Endothelial cell of umbilical vein (primary cell): ENCODE measurements at regions not wholly inside any gene's neighbourhood (a gene's known extent, or its start where the extent isn't known, plus 50 kb on each side); places are given as distances from the start of the nearest gene placed in this dataset.

ENCODE experiments used
- BruUV-seq: library from RNA; stranded (reverse); fragments of 400-500 nt; replicated peaks from 2 replicates; lab custom pipeline; 2021; lab: Mats Ljungman, UMichigan
- CTCF ChIA-PET: fragments of 300-600, 350-600 bp; sonication (Branson Sonifier 250); formaldehyde crosslinking; loops from one replicate; lab custom pipeline; 2021; ENCODE audit warnings: antibody characterized with exemption, inconsistent platforms; lab: Charles Lee
- POLR2A ChIA-PET: fragments of 300-600, 350-600 bp; sonication (Branson Sonifier 250); formaldehyde crosslinking; loops from one replicate; lab custom pipeline; 2021; ENCODE audit warnings: antibody characterized with exemption, inconsistent platforms; lab: Charles Lee
- DNase-seq: peaks from one replicate; pipeline ENCODE4 v3.0.0-alpha.2; 2011; ENCODE audit warnings: low read depth, low spot score
- FAIRE-seq: peaks from 2 replicates; lab custom pipeline; 2011; peaks lifted over from hg19 to GRCh38; lab: Jason Lieb, UNC
- H2AFZ ChIP-seq: 2 replicates; pipeline ENCODE4 v1.6.0; 2012; ENCODE audit warnings: low read depth, low read length, control low read depth, inconsistent platforms
- H3K27ac ChIP-seq: 2 replicates; pipeline ENCODE4 v1.5.1; 2011; ENCODE audit warnings: low read depth, mild to moderate bottlenecking, control low read depth, low read length, moderate library complexity; ENCODE audit not compliant: insufficient read depth
- H3K27me3 ChIP-seq, 2 experiments: 2 replicates each; pipeline versions ENCODE4 v1.6.0 to v1.6.1; 2011; ENCODE audit warnings: low read length in 2 of 2, mixed read lengths in 1 of 2; ENCODE audit not compliant: control insufficient read depth in 2 of 2, insufficient read depth in 2 of 2
- H3K36me3 ChIP-seq, 2 experiments: 2 replicates in 1 of 2; 3 replicates in 1 of 2; pipeline ENCODE4 v1.5.1; 2011; ENCODE audit warnings: low read length in 2 of 2, mild to moderate bottlenecking in 1 of 2, moderate library complexity in 1 of 2; ENCODE audit not compliant: control insufficient read depth in 2 of 2, insufficient read depth in 2 of 2; ENCODE audit errors: extremely low read depth in 1 of 2
- H3K4me1 ChIP-seq: 3 replicates; pipeline ENCODE4 v1.5.1; 2011; ENCODE audit warnings: mild to moderate bottlenecking, low read length; ENCODE audit not compliant: control insufficient read depth, insufficient read depth; ENCODE audit errors: extremely low read depth
- H3K4me2 ChIP-seq: 2 replicates; pipeline ENCODE4 v1.6.1; 2011; ENCODE audit warnings: low read length, control low read depth, mixed read lengths; ENCODE audit not compliant: insufficient read depth
- H3K4me3 ChIP-seq, 3 experiments: fragments of 200-600 bp in 1 of 3; sonication (generic), shearing (Covaris generic) in 1 of 3; replicated peaks in 1 of 3; 2 replicates each; pipeline ENCODE4 v1.5.1; 2011 to 2016; ENCODE audit warnings: control low read depth in 3 of 3, low read length in 3 of 3, mild to moderate bottlenecking in 2 of 3, inconsistent platforms in 1 of 3, low read depth in 1 of 3, moderate library complexity in 1 of 3; ENCODE audit not compliant: insufficient read depth in 1 of 3
- H3K79me2 ChIP-seq: 2 replicates; pipeline ENCODE4 v1.6.0; 2012; ENCODE audit warnings: low read length, inconsistent platforms; ENCODE audit not compliant: control insufficient read depth, insufficient read depth
- H3K9ac ChIP-seq: replicated peaks from 2 replicates; pipeline ENCODE3; 2011; ENCODE audit warnings: low read length, control low read depth; ENCODE audit not compliant: insufficient read depth; ENCODE audit errors: extremely low read depth
- H3K9me1 ChIP-seq: replicated peaks from 3 replicates; pipeline ENCODE4 v1.6.0; 2011; ENCODE audit warnings: mild to moderate bottlenecking, low read length; ENCODE audit not compliant: control insufficient read depth, insufficient read depth; ENCODE audit errors: extremely low read depth
- H3K9me3 ChIP-seq: replicated peaks from 2 replicates; pipeline ENCODE4 v1.5.1; 2012; ENCODE audit warnings: low read length, inconsistent platforms; ENCODE audit not compliant: control insufficient read depth, insufficient read depth
- H4K20me1 ChIP-seq: replicated peaks from 2 replicates; pipeline ENCODE3; 2011; ENCODE audit warnings: mild to moderate bottlenecking, low read length; ENCODE audit not compliant: control insufficient read depth, insufficient read depth; ENCODE audit errors: extremely low read depth
- EZH2 ChIP-seq: IDR thresholded peaks from 2 replicates; pipeline ENCODE4 v1.6.1; 2012; ENCODE audit warnings: borderline replicate concordance, low read depth, mild to moderate bottlenecking, moderate library complexity, low read length, inconsistent platforms; ENCODE audit not compliant: severe bottlenecking
- FOS ChIP-seq: IDR thresholded peaks from 2 replicates; pipeline ENCODE4 v1.6.1; 2011; ENCODE audit warnings: mild to moderate bottlenecking, low read length, moderate library complexity, borderline replicate concordance; ENCODE audit not compliant: insufficient read depth
- GATA2 ChIP-seq: IDR thresholded peaks from 2 replicates; pipeline ENCODE4 v1.7.0; 2011; ENCODE audit warnings: low read depth, mild to moderate bottlenecking, moderate library complexity, mixed read lengths, low read length; ENCODE audit not compliant: insufficient read length, insufficient read depth
- JUN ChIP-seq: IDR thresholded peaks from 2 replicates; pipeline ENCODE4 v1.6.1; 2011; ENCODE audit warnings: borderline replicate concordance, low read depth; ENCODE audit not compliant: insufficient read length, insufficient read depth
- MYC ChIP-seq: IDR thresholded peaks from one replicate; pipeline ENCODE4 v1.6.1; 2011; ENCODE audit warnings: mild to moderate bottlenecking, low read depth, low read length
- POLR2A ChIP-seq: IDR thresholded peaks from 2 replicates; pipeline ENCODE4 v1.6.1; 2012; ENCODE audit warnings: low read depth, mild to moderate bottlenecking, control low read depth, low read length
- POLR2AphosphoS5 ChIP-seq: IDR thresholded peaks from 2 replicates; pipeline ENCODE4 v1.6.1; 2012; ENCODE audit warnings: low read depth, mild to moderate bottlenecking, control low read depth, low read length, moderate library complexity; ENCODE audit not compliant: insufficient read depth
- dilution Hi-C: fragments of 300-500 bp; cut with MboI; formaldehyde crosslinking; loops from one replicate; pipeline ENCODE4 v1.15.0; 2019; ENCODE audit warnings: low sequenced_read_pairs; ENCODE audit not compliant: extremely low pct_ligation_motif_present
- intact Hi-C: fragments of 100-400 bp; cut with micrococcal nuclease; formaldehyde crosslinking; loops from one replicate; pipeline ENCODE4 v1.10.0; 2022
- TF ChIP-seq, protein P1 (sequence below): IDR thresholded peaks from 2 replicates; pipeline ENCODE4 v1.6.1; 2011; ENCODE audit not compliant: insufficient read depth, insufficient read length
- TF ChIP-seq, protein P2 (sequence below), 2 donors: IDR thresholded peaks; 1 replicate in 1 of 2; 2 replicates in 1 of 2; pipeline ENCODE4 v1.5.1; 2011; ENCODE audit warnings: low read length in 2 of 2, mild to moderate bottlenecking in 2 of 2, moderate library complexity in 2 of 2, control low read depth in 1 of 2, inconsistent platforms in 1 of 2, low read depth in 1 of 2; ENCODE audit not compliant: insufficient read depth in 1 of 2; ENCODE audit errors: extremely low read depth in 1 of 2

DNA sequence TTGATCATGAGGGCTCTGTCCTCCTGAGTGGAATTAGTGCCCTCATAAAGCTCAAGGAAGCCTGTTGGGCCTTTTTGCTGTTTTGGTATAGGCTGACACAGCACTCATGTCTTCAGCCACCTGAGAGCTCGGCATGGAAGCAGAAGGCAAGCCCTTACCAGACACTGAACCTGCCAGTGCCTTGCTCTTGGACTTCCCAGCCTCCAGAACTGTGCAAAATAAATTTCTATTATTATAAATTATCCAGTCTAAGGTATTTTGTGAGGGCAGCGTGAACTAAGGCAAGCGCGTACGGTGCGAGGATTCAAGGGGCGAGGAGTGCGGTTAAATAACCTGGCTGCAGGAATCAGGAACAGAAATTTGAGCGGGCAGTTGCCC, 281.5 kb upstream of the LYZL1 start:
- DNase-seq (no peak), FAIRE-seq (no peak)
- H3K4me1 ChIP-seq = no peaks in the 10 kb centered on the region
- no peak overlapping the region for H3K27ac ChIP-seq
- POLR2A ChIA-PET = no interaction called here
- no peaks in the 10 kb centered on the region for H3K36me3 ChIP-seq
- intact Hi-C loops = no loop called here
- no peaks in the 10 kb centered on the region for H3K9me3 ChIP-seq
- no peaks in the 10 kb centered on the region for H3K79me2 ChIP-seq
- H3K4me2 ChIP-seq = no peak overlapping the region
- dilution Hi-C loops = no loop called here
- no TSS peak for BruUV-seq
- no peak overlapping the region for H3K4me3 ChIP-seq
- H2AFZ ChIP-seq = no peak overlapping the region
- H3K27me3 ChIP-seq = peaks cover 0 to 4% of the 10 kb centered on the region in 2 experiments
- no peaks in the 10 kb centered on the region for H3K9me1 ChIP-seq
- TF ChIP-seq, protein P1, sequence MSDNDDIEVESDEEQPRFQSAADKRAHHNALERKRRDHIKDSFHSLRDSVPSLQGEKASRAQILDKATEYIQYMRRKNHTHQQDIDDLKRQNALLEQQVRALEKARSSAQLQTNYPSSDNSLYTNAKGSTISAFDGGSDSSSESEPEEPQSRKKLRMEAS = no peak
- no peak for TF ChIP-seq EZH2
- no peak for TF ChIP-seq POLR2A
- no peak for TF ChIP-seq JUN
- TF ChIP-seq, protein P2, sequence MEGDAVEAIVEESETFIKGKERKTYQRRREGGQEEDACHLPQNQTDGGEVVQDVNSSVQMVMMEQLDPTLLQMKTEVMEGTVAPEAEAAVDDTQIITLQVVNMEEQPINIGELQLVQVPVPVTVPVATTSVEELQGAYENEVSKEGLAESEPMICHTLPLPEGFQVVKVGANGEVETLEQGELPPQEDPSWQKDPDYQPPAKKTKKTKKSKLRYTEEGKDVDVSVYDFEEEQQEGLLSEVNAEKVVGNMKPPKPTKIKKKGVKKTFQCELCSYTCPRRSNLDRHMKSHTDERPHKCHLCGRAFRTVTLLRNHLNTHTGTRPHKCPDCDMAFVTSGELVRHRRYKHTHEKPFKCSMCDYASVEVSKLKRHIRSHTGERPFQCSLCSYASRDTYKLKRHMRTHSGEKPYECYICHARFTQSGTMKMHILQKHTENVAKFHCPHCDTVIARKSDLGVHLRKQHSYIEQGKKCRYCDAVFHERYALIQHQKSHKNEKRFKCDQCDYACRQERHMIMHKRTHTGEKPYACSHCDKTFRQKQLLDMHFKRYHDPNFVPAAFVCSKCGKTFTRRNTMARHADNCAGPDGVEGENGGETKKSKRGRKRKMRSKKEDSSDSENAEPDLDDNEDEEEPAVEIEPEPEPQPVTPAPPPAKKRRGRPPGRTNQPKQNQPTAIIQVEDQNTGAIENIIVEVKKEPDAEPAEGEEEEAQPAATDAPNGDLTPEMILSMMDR (IDR thresholded peaks at IDR 0.05; ENCODE audit: extremely low read depth in 1 of 2, insufficient read depth in 1 of 2, low read depth in 1 of 2, low read length in 2 of 2) = no peak
- TF ChIP-seq MYC = no peak
- TF ChIP-seq POLR2AphosphoS5 = no peak
- TF ChIP-seq GATA2 = no peak
- no peak for TF ChIP-seq FOS
- no peaks in the 10 kb centered on the region for H4K20me1 ChIP-seq
- no peak overlapping the region for H3K9ac ChIP-seq
- CTCF ChIA-PET = interaction anchor here (1.6 kb wide), 1 partner anchor 344 kb away, joined by 4 read pairs; no protein-coding TSS in a partner anchor
